ENCODE measurements at regions not wholly inside any gene's neighbourhood (a gene's known extent, or its start where the extent isn't known, plus 50 kb on each side); places are given as distances from the start of the nearest gene placed in this dataset.
A peak's percentile ranks its signal among the peaks of the same experiment; 100 is the strongest.

DNA sequence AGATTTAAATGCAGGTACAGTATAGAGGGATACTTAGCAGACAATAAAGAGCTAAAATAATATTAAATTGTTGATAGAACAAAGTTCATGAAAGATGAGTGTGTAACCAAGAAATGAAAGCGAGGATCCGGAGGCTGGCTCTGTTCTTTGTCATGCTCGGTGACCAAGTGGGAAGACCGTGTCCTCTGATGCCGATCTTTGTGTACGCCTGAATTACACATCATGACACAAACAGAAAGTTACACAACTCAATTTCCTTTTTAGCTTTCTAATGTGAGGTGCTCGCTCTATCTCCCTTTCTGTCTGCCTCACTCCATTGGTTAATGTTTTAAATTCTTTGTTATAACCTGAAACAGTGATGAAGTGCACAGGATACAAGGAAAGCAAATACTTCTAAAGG, 114.8 kb upstream of the NEIL3 start:
- no peak overlapping the region for H3K27ac ChIP-seq
- no peaks in the 10 kb centered on the region for H3K36me3 ChIP-seq
- H3K4me1 ChIP-seq: no peaks in the 10 kb centered on the region
- no peaks in the 10 kb centered on the region for H3K27me3 ChIP-seq
- intact Hi-C loops (cut with DNase I; ENCODE audit: low total_unique reads): no loop called here
- H3K4me3 ChIP-seq: no peak overlapping the region
- H3K9me3 ChIP-seq: peaks cover 0 to 6% (median 0%) of the 10 kb centered on the region in 4 donors
- TF ChIP-seq EP300 (IDR thresholded peaks at IDR 0.05) (no peak), POLR2A (IDR thresholded peaks at IDR 0.05) (no peak), POLR2AphosphoS5 (IDR thresholded peaks at IDR 0.05) (peak in 1 of 3 donors; percentile 41)
- TF ChIP-seq, protein P1, sequence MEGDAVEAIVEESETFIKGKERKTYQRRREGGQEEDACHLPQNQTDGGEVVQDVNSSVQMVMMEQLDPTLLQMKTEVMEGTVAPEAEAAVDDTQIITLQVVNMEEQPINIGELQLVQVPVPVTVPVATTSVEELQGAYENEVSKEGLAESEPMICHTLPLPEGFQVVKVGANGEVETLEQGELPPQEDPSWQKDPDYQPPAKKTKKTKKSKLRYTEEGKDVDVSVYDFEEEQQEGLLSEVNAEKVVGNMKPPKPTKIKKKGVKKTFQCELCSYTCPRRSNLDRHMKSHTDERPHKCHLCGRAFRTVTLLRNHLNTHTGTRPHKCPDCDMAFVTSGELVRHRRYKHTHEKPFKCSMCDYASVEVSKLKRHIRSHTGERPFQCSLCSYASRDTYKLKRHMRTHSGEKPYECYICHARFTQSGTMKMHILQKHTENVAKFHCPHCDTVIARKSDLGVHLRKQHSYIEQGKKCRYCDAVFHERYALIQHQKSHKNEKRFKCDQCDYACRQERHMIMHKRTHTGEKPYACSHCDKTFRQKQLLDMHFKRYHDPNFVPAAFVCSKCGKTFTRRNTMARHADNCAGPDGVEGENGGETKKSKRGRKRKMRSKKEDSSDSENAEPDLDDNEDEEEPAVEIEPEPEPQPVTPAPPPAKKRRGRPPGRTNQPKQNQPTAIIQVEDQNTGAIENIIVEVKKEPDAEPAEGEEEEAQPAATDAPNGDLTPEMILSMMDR (IDR thresholded peaks at IDR 0.05): no peak
- WGBS, 5 donors: 65 to 87% (median 78%) methylated on average over 7 of the region's 7 CpGs
- no peak for DNase-seq

DNA sequence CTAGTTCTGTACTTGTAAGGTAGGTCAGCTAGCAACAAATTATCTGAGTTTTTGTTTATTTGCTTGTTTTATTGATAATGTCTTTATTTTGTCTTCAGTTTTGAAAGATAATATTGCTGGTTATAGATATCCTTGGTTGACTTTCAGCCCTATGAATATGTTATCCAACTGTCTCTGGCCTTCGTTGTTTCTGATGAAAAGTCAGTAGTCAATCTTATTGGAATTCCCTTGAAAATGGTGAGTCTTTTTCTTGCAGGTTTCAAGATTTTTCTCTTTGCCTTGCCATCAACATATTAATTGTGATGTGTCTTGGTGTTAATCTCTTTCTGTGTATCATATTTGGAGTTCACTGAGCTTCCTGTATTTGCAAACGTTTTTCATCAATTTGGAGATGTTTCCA, 113.1 kb upstream of the NEIL3 start:
- Histone ChIP-seq H3K36me3 (no peaks in the 10 kb centered on the region), H3K9me3 (peaks cover 0 to 6% (median 0%) of the 10 kb centered on the region in 4 donors), H3K27me3 (no peaks in the 10 kb centered on the region), H3K27ac (no peak overlapping the region), H3K4me3 (no peak overlapping the region), H3K4me1 (no peaks in the 10 kb centered on the region)
- DNase-seq: no peak
- WGBS, 5 donors: 71 to 77% (median 74%) methylated on average over 2 of the region's 2 CpGs
- intact Hi-C loops (cut with DNase I; ENCODE audit: low total_unique reads): no loop called here
- no peak for TF ChIP-seq POLR2AphosphoS5 (IDR thresholded peaks at IDR 0.05)
- TF ChIP-seq, protein P1 (IDR thresholded peaks at IDR 0.05): no peak
- no peak for TF ChIP-seq EP300 (IDR thresholded peaks at IDR 0.05)
- TF ChIP-seq POLR2A (IDR thresholded peaks at IDR 0.05): no peak

DNA sequence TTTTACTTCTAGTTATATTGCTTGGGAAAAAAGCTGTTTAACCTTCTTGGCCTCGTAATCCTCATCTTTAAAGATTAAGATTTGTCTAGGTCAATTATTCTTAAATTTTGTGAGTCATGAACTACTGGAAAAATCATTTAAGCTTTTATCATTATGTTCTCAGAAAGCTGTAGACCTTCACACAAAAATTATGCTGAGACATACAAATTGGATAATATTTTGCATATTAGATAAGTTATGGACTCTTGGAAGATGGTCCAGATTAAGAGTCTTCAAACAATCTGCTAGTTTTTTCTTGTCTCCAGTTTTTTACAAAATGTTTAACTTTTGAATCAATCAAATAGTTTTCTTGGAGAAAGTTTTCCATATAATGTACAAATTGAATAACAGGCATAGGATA, 108.1 kb upstream of the NEIL3 start:
- DNase-seq: no peak
- no peaks in the 10 kb centered on the region for H3K27me3 ChIP-seq
- no peaks in the 10 kb centered on the region for H3K36me3 ChIP-seq
- H3K9me3 ChIP-seq: peaks cover 0 to 12% (median 7%) of the 10 kb centered on the region in 4 donors
- TF ChIP-seq, protein P1 (IDR thresholded peaks at IDR 0.05): no peak
- no peak for TF ChIP-seq EP300 (IDR thresholded peaks at IDR 0.05)
- no peak for TF ChIP-seq POLR2A (IDR thresholded peaks at IDR 0.05)
- TF ChIP-seq POLR2AphosphoS5 (IDR thresholded peaks at IDR 0.05): no peak
- no peak overlapping the region for H3K27ac ChIP-seq
- intact Hi-C loops (cut with DNase I; ENCODE audit: low total_unique reads): no loop called here
- 41 to 77% (median 50%) methylated on average over 1 of the region's 1 CpG for WGBS, 5 donors
- H3K4me3 ChIP-seq: no peak overlapping the region
- H3K4me1 ChIP-seq: no peaks in the 10 kb centered on the region

DNA sequence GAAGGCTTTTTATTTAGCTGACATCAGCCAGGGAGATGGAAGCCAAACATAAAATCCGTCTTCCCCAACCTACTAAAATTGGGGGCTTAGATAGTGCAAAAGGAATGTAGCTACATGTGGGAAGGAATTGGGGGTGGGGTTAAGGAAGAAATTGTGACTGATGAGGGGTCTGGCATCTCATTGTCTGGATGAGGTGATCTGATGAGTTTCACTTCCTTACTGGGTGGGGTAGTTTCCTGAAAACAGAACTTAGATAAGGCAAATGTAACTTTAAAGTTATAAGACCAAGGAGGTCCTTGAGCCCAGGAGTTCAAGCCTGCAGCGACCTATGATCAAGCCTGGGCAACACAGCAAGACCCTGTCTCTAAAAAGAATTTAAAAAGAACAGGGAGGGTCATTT, 105.5 kb upstream of the NEIL3 start:
- H3K27me3 ChIP-seq: no peaks in the 10 kb centered on the region
- WGBS, 5 donors: 25 to 37% (median 29%) methylated on average over 2 of the region's 2 CpGs
- intact Hi-C loops (cut with DNase I; ENCODE audit: low total_unique reads): no loop called here
- peaks cover 0 to 12% (median 4%) of the 10 kb centered on the region in 4 donors for H3K9me3 ChIP-seq
- no peaks in the 10 kb centered on the region for H3K36me3 ChIP-seq
- H3K4me3 ChIP-seq: no peak overlapping the region
- no peak for DNase-seq
- H3K4me1 ChIP-seq: no peaks in the 10 kb centered on the region
- H3K27ac ChIP-seq: no peak overlapping the region
- TF ChIP-seq POLR2AphosphoS5 (IDR thresholded peaks at IDR 0.05) (no peak), POLR2A (IDR thresholded peaks at IDR 0.05) (no peak), EP300 (IDR thresholded peaks at IDR 0.05) (no peak)
- TF ChIP-seq, protein P1 (IDR thresholded peaks at IDR 0.05): no peak
